H1 (cell line): ENCODE measurements at regions not wholly inside any gene's neighbourhood (a gene's known extent, or its start where the extent isn't known, plus 50 kb on each side); places are given as distances from the start of the nearest gene placed in this dataset.

Experiments
- CTCF ChIA-PET: fragments of 300-600 bp; sonication (Branson Sonifier 250); formaldehyde crosslinking; loops from one replicate; lab custom pipeline; 2021; ENCODE audit not compliant: partially characterized antibody; lab: Charles Lee
- POLR2A ChIA-PET: fragments of 300-600 bp; sonication (Branson Sonifier 250); formaldehyde crosslinking; loops from one replicate; lab custom pipeline; 2021; ENCODE audit warnings: inconsistent platforms; ENCODE audit not compliant: partially characterized antibody; lab: Charles Lee
- DNase-seq, 2 experiments: peaks; one replicate each; pipeline versions ENCODE4 v3.0.0 to v3.0.0-alpha.2; 2010 to 2022; ENCODE audit warnings: low spot score in 2 of 2, low read depth in 1 of 2, mixed read lengths in 1 of 2
- FAIRE-seq: peaks from 2 replicates; lab custom pipeline; 2011; peaks lifted over from hg19 to GRCh38; lab: Jason Lieb, UNC
- H2AFZ ChIP-seq: 2 replicates; pipeline ENCODE4 v1.8.1; 2012; ENCODE audit warnings: low read length, inconsistent platforms
- H2AK5ac ChIP-seq: 2 replicates; pipeline ENCODE4 v1.6.1; 2013; ENCODE audit warnings: low read depth, low read length
- H2BK120ac ChIP-seq: replicated peaks from 2 replicates; pipeline ENCODE3; 2013; ENCODE audit warnings: low read depth, low read length, inconsistent platforms
- H2BK12ac ChIP-seq: 2 replicates; pipeline ENCODE4 v1.6.1; 2013; ENCODE audit warnings: low read depth, low read length
- H2BK15ac ChIP-seq: 2 replicates; pipeline ENCODE4 v1.6.1; 2013; ENCODE audit warnings: low read length
- H2BK20ac ChIP-seq: 2 replicates; pipeline ENCODE4 v1.6.1; 2013; ENCODE audit warnings: low read length
- H2BK5ac ChIP-seq: 2 replicates; pipeline ENCODE4 v1.6.1; 2013; ENCODE audit warnings: low read depth, low read length
- H3K14ac ChIP-seq: 2 replicates; pipeline ENCODE4 v1.6.1; 2013; ENCODE audit warnings: inconsistent platforms; ENCODE audit not compliant: insufficient read length
- H3K18ac ChIP-seq: 2 replicates; pipeline ENCODE4 v1.6.1; 2013; ENCODE audit warnings: low read length; ENCODE audit errors: extremely low read depth
- H3K23ac ChIP-seq: 2 replicates; pipeline ENCODE4 v1.6.1; 2013; ENCODE audit warnings: inconsistent platforms; ENCODE audit not compliant: insufficient read length
- H3K23me2 ChIP-seq: 2 replicates; pipeline ENCODE4 v1.6.1; 2013; ENCODE audit warnings: low read depth, low read length
- H3K27ac ChIP-seq: 2 replicates; pipeline ENCODE4 v1.6.1; 2011; ENCODE audit warnings: low read depth, low read length, inconsistent platforms
- H3K27me3 ChIP-seq, 4 experiments: replicated peaks in 1 of 4; 1 replicate in 1 of 4; 2 replicates in 3 of 4; pipeline versions ENCODE4 v1.6.1 to v1.8.1; 2011 to 2013; ENCODE audit warnings: low read length in 3 of 4, mild to moderate bottlenecking in 3 of 4, inconsistent platforms in 2 of 4, mixed read lengths in 2 of 4, moderate library complexity in 1 of 4; ENCODE audit not compliant: control insufficient read depth in 3 of 4, insufficient read depth in 3 of 4; ENCODE audit errors: extremely low read depth in 1 of 4
- H3K36me3 ChIP-seq, 4 experiments: 2 replicates each; pipeline versions ENCODE4 v1.6.1 to v1.8.1; 2011 to 2013; ENCODE audit warnings: mild to moderate bottlenecking in 4 of 4, low read length in 3 of 4, moderate library complexity in 2 of 4, control low read depth in 1 of 4, inconsistent platforms in 1 of 4; ENCODE audit not compliant: insufficient read depth in 4 of 4, control insufficient read depth in 2 of 4
- H3K4ac ChIP-seq: replicated peaks from 2 replicates; pipeline ENCODE3; 2013; ENCODE audit warnings: low read length, low read depth, mixed read lengths, inconsistent platforms; ENCODE audit not compliant: insufficient read length
- H3K4me1 ChIP-seq, 4 experiments: replicated peaks in 1 of 4; 1 replicate in 1 of 4; 2 replicates in 3 of 4; pipeline versions ENCODE4 v1.6.1 to v1.8.1; 2011 to 2013; ENCODE audit warnings: low read length in 3 of 4, inconsistent platforms in 2 of 4, mixed read lengths in 1 of 4; ENCODE audit not compliant: insufficient read depth in 4 of 4, control insufficient read depth in 3 of 4
- H3K4me2 ChIP-seq, 2 experiments: 2 replicates each; pipeline versions ENCODE4 v1.6.1 to v1.8.1; 2011 to 2013; ENCODE audit warnings: low read depth in 2 of 2, low read length in 2 of 2, control low read depth in 1 of 2, inconsistent platforms in 1 of 2, mild to moderate bottlenecking in 1 of 2; ENCODE audit not compliant: insufficient read depth in 1 of 2
- H3K4me3 ChIP-seq, 4 experiments: fragments of 200-600, 300-600 bp in 1 of 4; sonication (generic), shearing (Covaris generic), sonication (Bioruptor Twin) in 1 of 4; 2 replicates each; pipeline versions ENCODE4 v1.5.1 to v1.8.1; 2011 to 2016; ENCODE audit warnings: low read length in 4 of 4, low read depth in 3 of 4, control low read depth in 2 of 4, inconsistent platforms in 2 of 4, mild to moderate bottlenecking in 2 of 4, mixed read lengths in 1 of 4, moderate library complexity in 1 of 4; ENCODE audit not compliant: insufficient read depth in 2 of 4; ENCODE audit errors: extremely low read depth in 1 of 4
- H3K56ac ChIP-seq: replicated peaks from 2 replicates; pipeline ENCODE3; 2013; ENCODE audit warnings: low read depth, mild to moderate bottlenecking, mixed read lengths, low read length, inconsistent platforms; ENCODE audit not compliant: insufficient read length
- H3K79me1 ChIP-seq: 2 replicates; pipeline ENCODE4 v1.6.1; 2013; ENCODE audit warnings: low read depth, low read length, control low read depth
- H3K79me2 ChIP-seq, 2 experiments: 2 replicates each; pipeline versions ENCODE4 v1.6.1 to v1.8.1; 2012 to 2013; ENCODE audit warnings: low read length in 2 of 2, mild to moderate bottlenecking in 2 of 2, inconsistent platforms in 1 of 2; ENCODE audit not compliant: insufficient read depth in 2 of 2, control insufficient read depth in 1 of 2
- H3K9ac ChIP-seq, 4 experiments: replicated peaks in 1 of 4; 1 replicate in 1 of 4; 2 replicates in 3 of 4; pipeline versions ENCODE4 v1.6.1 to v1.8.1; 2011 to 2013; ENCODE audit warnings: low read depth in 3 of 4, low read length in 3 of 4, control low read depth in 2 of 4, mild to moderate bottlenecking in 2 of 4, moderate library complexity in 2 of 4, inconsistent platforms in 1 of 4; ENCODE audit errors: extremely low read depth in 1 of 4
- H3K9me3 ChIP-seq, 2 experiments: 2 replicates each; pipeline versions ENCODE4 v1.6.1 to v1.8.1; 2012 to 2013; ENCODE audit warnings: mild to moderate bottlenecking in 2 of 2, moderate library complexity in 2 of 2, control low read depth in 1 of 2, inconsistent platforms in 1 of 2, low read depth in 1 of 2, low read length in 1 of 2, mixed read lengths in 1 of 2; ENCODE audit not compliant: insufficient read depth in 2 of 2
- H4K20me1 ChIP-seq, 2 experiments: replicated peaks in 1 of 2; 2 replicates each; pipeline versions ENCODE3 to v1.8.1; 2011 to 2013; ENCODE audit warnings: inconsistent platforms in 2 of 2, low read length in 2 of 2, mild to moderate bottlenecking in 1 of 2; ENCODE audit not compliant: insufficient read depth in 2 of 2, control insufficient read depth in 1 of 2
- H4K5ac ChIP-seq: 2 replicates; pipeline ENCODE4 v1.6.1; 2013; ENCODE audit warnings: low read length, low read depth, mixed read lengths, inconsistent platforms; ENCODE audit not compliant: insufficient read length
- H4K8ac ChIP-seq: 2 replicates; pipeline ENCODE4 v1.8.0; 2013; ENCODE audit warnings: mild to moderate bottlenecking, moderate library complexity, low read length, inconsistent platforms; ENCODE audit not compliant: insufficient read depth; ENCODE audit errors: extremely low read depth
- H4K91ac ChIP-seq: replicated peaks from 2 replicates; pipeline ENCODE3; 2013; ENCODE audit warnings: low read length, mixed read lengths, inconsistent platforms; ENCODE audit not compliant: insufficient read length
- ATF3 ChIP-seq: IDR thresholded peaks from 2 replicates; pipeline ENCODE4 v1.6.1; 2011; ENCODE audit warnings: low read depth, mild to moderate bottlenecking, low read length; ENCODE audit not compliant: insufficient read depth
- BRCA1 ChIP-seq: IDR thresholded peaks from 2 replicates; pipeline ENCODE4 v1.6.1; 2012; ENCODE audit warnings: low read depth, low read length, improper control_type of control experiment
- CHD2 ChIP-seq: IDR thresholded peaks from 2 replicates; pipeline ENCODE4 v1.6.1; 2012; ENCODE audit warnings: low read length, improper control_type of control experiment
- CREB1 ChIP-seq: IDR thresholded peaks from 2 replicates; pipeline ENCODE4 v1.6.1; 2012; ENCODE audit warnings: inconsistent platforms
- CTCF ChIP-seq, 3 experiments: IDR thresholded peaks; 1 replicate in 2 of 3; 2 replicates in 1 of 3; pipeline versions ENCODE4 v1.5.1 to v1.6.1; 2011; ENCODE audit warnings: low read length in 3 of 3, mild to moderate bottlenecking in 3 of 3, inconsistent platforms in 2 of 3, low read depth in 1 of 3, moderate library complexity in 1 of 3; ENCODE audit not compliant: insufficient read depth in 1 of 3; ENCODE audit errors: control extremely low read depth in 1 of 3
- E2F6 ChIP-seq: IDR thresholded peaks from 2 replicates; pipeline ENCODE4 v1.6.1; 2012; ENCODE audit warnings: inconsistent platforms
- FOSL1 ChIP-seq: IDR thresholded peaks from 2 replicates; pipeline ENCODE4 v1.6.1; 2011; ENCODE audit warnings: mild to moderate bottlenecking, low read depth, low read length, moderate library complexity; ENCODE audit not compliant: insufficient read depth
- NANOG ChIP-seq: IDR thresholded peaks from 2 replicates; pipeline ENCODE4 v1.6.1; 2011; ENCODE audit warnings: low read length, low read depth, mild to moderate bottlenecking, inconsistent platforms; ENCODE audit not compliant: insufficient read depth, poor library complexity, severe bottlenecking
- SRF ChIP-seq: IDR thresholded peaks from 2 replicates; pipeline ENCODE4 v1.6.1; 2011; ENCODE audit warnings: mild to moderate bottlenecking, low read depth, low read length, moderate library complexity
- SUZ12 ChIP-seq: fragments of 200-600 bp; sonication (generic); IDR thresholded peaks from 2 replicates; pipeline ENCODE4 v1.6.1; 2012; ENCODE audit warnings: mild to moderate bottlenecking, inconsistent platforms, low read length, moderate library complexity, mixed read lengths
- WGBS, 2 experiments: shearing (Covaris generic) in 1 of 2; methylation state at CpG; one replicate each; pipeline versions ENCODE4 v1.1.6 to v1.1.7; 2013 to 2015; ENCODE audit warnings: low lambda C conversion rate in 2 of 2, mixed read lengths in 2 of 2, inconsistent platforms in 1 of 2, low coverage in 1 of 2, missing lambda C conversion rate in 1 of 2; ENCODE audit not compliant: insufficient replicate concordance in 2 of 2, insufficient coverage in 1 of 2, insufficient read length in 1 of 2; ENCODE audit errors: extremely low coverage in 1 of 2, missing lambda C conversion rate in 1 of 2; 5-methylcytosine and 5-hydroxymethylcytosine counted together

GRCh38 chr16:20178297-20178696 is 104.6 kb upstream of the GPR139 start:
- 89% methylated on average over 5 of the region's 5 CpGs; no CpG with 5 or more reads in 1 of the 2 experiments for WGBS, 2 experiments
- Histone ChIP-seq H4K20me1 (no peaks in the 10 kb centered on the region), H3K4me3 (no peak overlapping the region), H2BK20ac (peak overlapping the region; percentile 63), H3K4me1 (peaks cover 4 to 30% (median 17%) of the 10 kb centered on the region in 4 experiments), H3K14ac (no peak overlapping the region), H3K56ac (no peak overlapping the region), H2BK12ac (no peak overlapping the region), H2AFZ (no peak overlapping the region), H3K9me3 (no peaks in the 10 kb centered on the region), H2BK15ac (no peak overlapping the region), H3K4me2 (no peak overlapping the region), H3K27ac (no peak overlapping the region), H3K4ac (no peak overlapping the region), H3K9ac (no peak overlapping the region), H3K79me2 (no peaks in the 10 kb centered on the region), H3K23ac (no peak overlapping the region), H2AK5ac (no peak overlapping the region), H2BK5ac (no peak overlapping the region), H4K5ac (no peak overlapping the region), H3K79me1 (no peaks in the 10 kb centered on the region), H3K27me3 (peaks cover 0 to 8% (median 0%) of the 10 kb centered on the region in 4 experiments; a peak in 1 of 7 replicates), H2BK120ac (no peak overlapping the region), H3K23me2 (no peaks in the 10 kb centered on the region), H4K91ac (no peak overlapping the region), H4K8ac (no peak overlapping the region), H3K36me3 (no peaks in the 10 kb centered on the region), H3K18ac (0 out of 2 replicates have a peak overlapping the region, but pooled peaks have one; percentile 33)
- POLR2A ChIA-PET, result no interaction called here
- TF ChIP-seq SUZ12 (no peak), SRF (no peak), CREB1 (no peak), ATF3 (no peak), CTCF (IDR thresholded peaks at IDR 0.05; ENCODE audit: control extremely low read depth in 1 of 3, insufficient read depth in 1 of 3, low read depth in 1 of 3, low read length in 3 of 3) (no peak), BRCA1 (no peak), NANOG (no peak), E2F6 (no peak), CHD2 (no peak), FOSL1 (no peak)
- peak in 1 of 2 experiments; percentile 29 for DNase-seq
- CTCF ChIA-PET, result no interaction called here
- FAIRE-seq, result no peak
